ENCODE measurements at regions not wholly inside any gene's neighbourhood (a gene's known extent, or its start where the extent isn't known, plus 50 kb on each side); places are given as distances from the start of the nearest gene placed in this dataset.

DNA sequence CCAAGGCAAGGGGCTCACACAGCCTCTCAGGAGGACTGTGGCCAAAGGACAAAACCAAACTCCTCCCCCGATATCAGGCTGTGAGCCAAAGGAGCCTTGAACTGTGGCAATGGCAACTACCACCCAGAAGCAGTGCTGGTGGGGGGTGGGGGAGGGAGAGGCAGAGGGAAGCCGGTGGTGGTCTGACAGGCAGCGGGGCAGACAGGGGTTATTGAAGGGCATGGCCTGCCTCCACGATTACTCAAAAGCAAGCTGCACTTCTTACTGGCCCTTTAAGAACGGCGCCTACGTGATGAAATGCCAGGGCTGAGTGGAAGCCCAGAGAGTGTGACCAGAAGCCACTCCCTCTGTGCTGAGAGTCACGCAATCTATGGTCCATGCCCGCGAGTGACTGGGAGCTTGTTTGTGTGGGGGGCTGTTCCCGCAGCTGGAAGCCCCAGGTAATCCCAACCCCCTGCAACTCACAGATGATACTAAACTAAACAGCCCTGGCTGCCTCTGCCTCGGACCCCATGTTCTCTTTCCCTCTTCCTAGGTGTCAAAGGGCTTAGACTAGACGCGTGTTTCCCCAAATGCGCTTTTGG, 128.2 kb upstream of the CXCR4 start:
- DNase-seq (ENCODE audit: low read depth): no peak
- Histone ChIP-seq H3K27me3 (ENCODE audit: control insufficient read depth, insufficient read depth, low read length) (no peaks in the 10 kb centered on the region), H3K36me3 (ENCODE audit: control insufficient read depth, insufficient read depth, low read length) (no peaks in the 10 kb centered on the region), H3K4me3 (ENCODE audit: low read depth, low read length) (no peak overlapping the region)
- TF ChIP-seq, protein P1, sequence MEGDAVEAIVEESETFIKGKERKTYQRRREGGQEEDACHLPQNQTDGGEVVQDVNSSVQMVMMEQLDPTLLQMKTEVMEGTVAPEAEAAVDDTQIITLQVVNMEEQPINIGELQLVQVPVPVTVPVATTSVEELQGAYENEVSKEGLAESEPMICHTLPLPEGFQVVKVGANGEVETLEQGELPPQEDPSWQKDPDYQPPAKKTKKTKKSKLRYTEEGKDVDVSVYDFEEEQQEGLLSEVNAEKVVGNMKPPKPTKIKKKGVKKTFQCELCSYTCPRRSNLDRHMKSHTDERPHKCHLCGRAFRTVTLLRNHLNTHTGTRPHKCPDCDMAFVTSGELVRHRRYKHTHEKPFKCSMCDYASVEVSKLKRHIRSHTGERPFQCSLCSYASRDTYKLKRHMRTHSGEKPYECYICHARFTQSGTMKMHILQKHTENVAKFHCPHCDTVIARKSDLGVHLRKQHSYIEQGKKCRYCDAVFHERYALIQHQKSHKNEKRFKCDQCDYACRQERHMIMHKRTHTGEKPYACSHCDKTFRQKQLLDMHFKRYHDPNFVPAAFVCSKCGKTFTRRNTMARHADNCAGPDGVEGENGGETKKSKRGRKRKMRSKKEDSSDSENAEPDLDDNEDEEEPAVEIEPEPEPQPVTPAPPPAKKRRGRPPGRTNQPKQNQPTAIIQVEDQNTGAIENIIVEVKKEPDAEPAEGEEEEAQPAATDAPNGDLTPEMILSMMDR (IDR thresholded peaks at IDR 0.05; ENCODE audit: insufficient read depth, low read length, poor library complexity, severe bottlenecking): no peak

DNA sequence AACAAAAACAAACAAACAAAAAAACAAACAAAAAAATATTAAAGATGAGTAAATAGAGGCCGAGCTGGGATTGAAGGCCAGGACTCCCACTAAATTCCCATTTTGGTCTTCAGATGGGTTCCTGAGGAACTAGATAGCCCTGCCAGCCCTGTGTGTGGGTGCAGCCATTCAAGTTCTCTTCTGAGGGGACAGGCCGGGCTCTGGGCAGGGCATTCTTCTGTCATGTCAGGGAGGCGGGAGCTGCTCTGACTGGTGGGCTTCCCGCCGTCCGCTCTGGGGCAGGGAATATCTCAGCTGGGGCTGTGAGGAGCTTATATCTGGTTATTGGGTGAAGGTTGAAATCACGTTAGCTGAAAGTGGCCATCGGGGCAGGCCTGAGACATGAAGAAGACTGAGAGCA, 127.3 kb upstream of the CXCR4 start:
- TF ChIP-seq, protein P1 (IDR thresholded peaks at IDR 0.05; ENCODE audit: insufficient read depth, low read length, poor library complexity, severe bottlenecking): no peak
- Histone ChIP-seq H3K36me3 (ENCODE audit: control insufficient read depth, insufficient read depth, low read length) (no peaks in the 10 kb centered on the region), H3K27me3 (ENCODE audit: control insufficient read depth, insufficient read depth, low read length) (no peaks in the 10 kb centered on the region), H3K4me3 (ENCODE audit: low read depth, low read length) (no peak overlapping the region)
- no peak for DNase-seq (ENCODE audit: low read depth)

DNA sequence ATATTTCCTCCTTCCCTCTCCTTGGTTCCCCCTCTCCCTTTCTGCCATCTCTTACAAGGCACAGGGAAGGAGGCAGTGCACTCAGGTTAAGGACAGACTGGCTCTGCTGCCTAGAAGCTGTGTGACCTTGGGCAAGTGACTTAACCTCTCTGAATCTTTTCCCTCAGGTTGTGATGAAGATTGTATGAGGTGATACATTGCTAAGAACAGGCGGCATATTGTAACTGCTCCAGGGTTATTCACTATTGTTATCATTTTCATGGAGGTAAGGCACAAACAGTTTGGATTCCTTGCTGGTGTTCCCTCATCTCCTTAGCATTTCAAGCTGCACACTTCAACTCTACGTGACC, 126.6 kb upstream of the CXCR4 start:
- Histone ChIP-seq H3K36me3 (ENCODE audit: control insufficient read depth, insufficient read depth, low read length) (no peaks in the 10 kb centered on the region), H3K27me3 (ENCODE audit: control insufficient read depth, insufficient read depth, low read length) (no peaks in the 10 kb centered on the region), H3K4me3 (ENCODE audit: low read depth, low read length) (no peak overlapping the region)
- no peak for DNase-seq (ENCODE audit: low read depth)
- TF ChIP-seq, protein P1 (IDR thresholded peaks at IDR 0.05; ENCODE audit: insufficient read depth, low read length, poor library complexity, severe bottlenecking): no peak

DNA sequence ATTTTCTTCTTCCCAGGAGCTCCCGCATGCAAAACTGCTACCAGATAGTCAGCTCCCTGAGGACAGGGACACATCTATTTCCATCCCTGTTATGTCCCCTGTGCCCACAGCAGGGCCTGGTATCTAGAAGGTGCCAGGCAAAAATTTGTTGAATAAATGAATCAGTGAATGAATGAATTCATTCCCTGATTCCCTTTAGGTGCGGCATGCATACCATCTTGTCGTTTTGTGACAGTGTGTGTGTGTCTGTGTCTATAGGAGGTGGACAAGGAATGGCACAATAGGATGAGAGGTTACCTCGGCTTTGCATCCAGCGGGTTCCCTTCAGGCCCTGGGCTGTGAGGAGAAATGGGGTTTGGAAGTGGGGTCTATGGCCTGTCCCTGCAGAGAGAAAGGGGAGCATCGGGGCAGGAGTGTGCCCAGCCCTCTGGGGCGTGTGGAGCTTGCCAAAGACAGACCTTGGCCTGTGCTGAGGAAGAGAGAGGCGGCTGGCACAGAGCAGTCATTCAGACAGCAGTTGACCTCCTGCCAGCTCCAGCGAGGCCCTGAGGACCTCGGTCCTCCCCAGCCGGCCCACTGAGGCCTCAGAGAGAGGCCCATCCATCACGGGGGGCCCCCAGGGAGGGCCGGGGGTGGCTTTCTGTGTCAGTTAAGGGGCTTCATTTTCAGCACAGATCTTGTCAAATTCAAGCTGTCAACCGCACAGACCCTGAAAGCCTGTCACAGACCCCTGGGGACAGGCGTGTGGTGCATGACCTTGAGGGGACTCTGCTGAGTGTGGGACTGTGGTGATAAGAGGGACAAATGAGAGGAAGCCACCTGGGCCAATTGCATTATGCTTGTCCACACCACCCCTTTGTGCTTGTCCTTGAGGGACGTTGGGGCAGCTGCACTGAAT, 125.9 kb upstream of the CXCR4 start:
- DNase-seq (ENCODE audit: low read depth): no peak
- TF ChIP-seq, protein P1 (IDR thresholded peaks at IDR 0.05; ENCODE audit: insufficient read depth, low read length, poor library complexity, severe bottlenecking): no peak
- H3K27me3 ChIP-seq (ENCODE audit: control insufficient read depth, insufficient read depth, low read length): no peaks in the 10 kb centered on the region
- H3K36me3 ChIP-seq (ENCODE audit: control insufficient read depth, insufficient read depth, low read length): no peaks in the 10 kb centered on the region
- no peak overlapping the region for H3K4me3 ChIP-seq (ENCODE audit: low read depth, low read length)

DNA sequence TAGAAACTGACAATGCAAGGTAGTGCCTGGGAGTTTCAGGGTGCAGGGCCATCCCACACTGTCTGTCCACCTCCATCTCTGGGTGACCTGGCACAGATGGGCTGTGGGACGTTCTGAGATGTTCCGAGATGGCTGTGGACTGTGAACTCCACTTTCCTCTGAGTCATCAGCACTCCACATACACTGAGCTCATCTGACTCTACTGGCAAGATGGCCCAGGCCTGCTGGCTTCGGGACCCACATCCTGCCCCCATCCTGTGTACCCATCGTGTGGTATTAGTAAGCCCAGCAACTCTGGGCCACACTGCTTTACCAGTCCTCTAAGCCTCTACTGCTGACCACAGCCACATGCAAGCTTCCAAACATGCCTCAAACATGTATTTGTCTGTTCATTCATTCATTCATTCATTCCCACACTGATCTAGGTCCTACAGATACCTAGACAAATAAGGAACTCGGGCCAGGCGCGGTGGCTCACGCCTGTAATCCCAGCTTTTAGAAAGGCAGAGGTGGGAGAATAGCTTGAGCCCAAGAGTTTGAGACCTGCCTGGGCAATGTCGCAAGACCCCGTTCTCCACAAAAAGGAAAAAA, 124.8 kb upstream of the CXCR4 start:
- DNase-seq (ENCODE audit: low read depth): no peak
- H3K4me3 ChIP-seq (ENCODE audit: low read depth, low read length): no peak overlapping the region
- TF ChIP-seq, protein P1 (IDR thresholded peaks at IDR 0.05; ENCODE audit: insufficient read depth, low read length, poor library complexity, severe bottlenecking): no peak
- H3K27me3 ChIP-seq (ENCODE audit: control insufficient read depth, insufficient read depth, low read length): no peaks in the 10 kb centered on the region
- no peaks in the 10 kb centered on the region for H3K36me3 ChIP-seq (ENCODE audit: control insufficient read depth, insufficient read depth, low read length)

All from kidney epithelial cell (primary cell).